ENCODE measurements at regions not wholly inside any gene's neighbourhood (a gene's known extent, or its start where the extent isn't known, plus 50 kb on each side); places are given as distances from the start of the nearest gene placed in this dataset.
A peak's percentile ranks its signal among the peaks of the same experiment; 100 is the strongest.

DNA sequence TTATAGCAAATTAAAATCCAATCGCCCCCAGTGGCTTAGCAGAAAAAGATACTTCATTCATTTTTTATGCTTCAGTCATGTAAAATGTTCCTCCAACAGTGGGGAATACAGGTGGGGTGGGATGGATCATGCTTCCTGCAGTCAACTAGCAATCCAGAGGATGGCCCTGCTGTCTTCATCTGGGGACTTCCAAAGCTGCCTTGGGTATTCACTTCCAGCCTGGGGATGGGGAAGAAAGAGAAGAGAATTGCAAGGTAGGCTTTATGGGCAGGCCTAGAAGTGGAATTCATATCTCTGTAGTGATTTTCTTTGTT is 354.8 kb upstream of the SLCO3A1 start:
- H3K36me3 ChIP-seq, result no peaks in the 10 kb centered on the region
- no peak for TF ChIP-seq CTCF (IDR thresholded peaks at IDR 0.05)
- no peak overlapping the region for H3K4me3 ChIP-seq

GRCh38 chr15:91499774-91500383 is 353.6 kb upstream of the SLCO3A1 start:
- no peaks in the 10 kb centered on the region for H3K4me1 ChIP-seq
- no peak for TF ChIP-seq CTCF (IDR thresholded peaks at IDR 0.05)
- H3K36me3 ChIP-seq, result no peaks in the 10 kb centered on the region
- no peak for DNase-seq (ENCODE audit: low spot score)
- no peaks in the 10 kb centered on the region for H3K27me3 ChIP-seq
- no peak overlapping the region for H3K27ac ChIP-seq
- H3K4me3 ChIP-seq, result no peak overlapping the region
- H3K9me3 ChIP-seq, result no peaks in the 10 kb centered on the region

More for the DNA sequence above, 354.8 kb upstream of the SLCO3A1 start:
- Histone ChIP-seq H3K4me1 (no peaks in the 10 kb centered on the region), H3K9me3 (no peaks in the 10 kb centered on the region), H3K27ac (no peak overlapping the region), H3K27me3 (no peaks in the 10 kb centered on the region)
- no peak for DNase-seq (ENCODE audit: low spot score)

DNA sequence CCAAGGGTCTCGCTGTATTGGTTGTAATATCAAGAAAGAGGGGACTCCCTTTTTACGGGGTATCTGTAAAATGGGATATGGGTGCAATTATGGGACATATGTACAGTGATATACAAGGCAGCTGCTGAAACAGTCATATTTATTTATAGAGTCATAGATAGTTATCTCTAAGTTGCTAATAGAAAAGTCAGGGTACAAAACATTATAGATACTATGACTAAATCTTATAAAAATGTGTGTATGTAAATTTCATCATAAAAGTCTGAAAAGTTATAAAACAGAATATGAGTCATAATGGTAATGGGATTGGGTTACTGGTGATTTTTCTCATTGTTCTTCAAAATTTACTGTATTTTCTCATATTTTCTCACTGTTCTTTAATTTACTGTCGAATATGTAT is 344.9 kb upstream of the SLCO3A1 start:
- no peaks in the 10 kb centered on the region for H3K4me1 ChIP-seq
- H3K27ac ChIP-seq, result no peak overlapping the region
- no peak for DNase-seq (ENCODE audit: low spot score)
- no peaks in the 10 kb centered on the region for H3K27me3 ChIP-seq
- TF ChIP-seq CTCF (IDR thresholded peaks at IDR 0.05), result no peak
- H3K36me3 ChIP-seq, result no peaks in the 10 kb centered on the region
- no peaks in the 10 kb centered on the region for H3K9me3 ChIP-seq
- no peak overlapping the region for H3K4me3 ChIP-seq

DNA sequence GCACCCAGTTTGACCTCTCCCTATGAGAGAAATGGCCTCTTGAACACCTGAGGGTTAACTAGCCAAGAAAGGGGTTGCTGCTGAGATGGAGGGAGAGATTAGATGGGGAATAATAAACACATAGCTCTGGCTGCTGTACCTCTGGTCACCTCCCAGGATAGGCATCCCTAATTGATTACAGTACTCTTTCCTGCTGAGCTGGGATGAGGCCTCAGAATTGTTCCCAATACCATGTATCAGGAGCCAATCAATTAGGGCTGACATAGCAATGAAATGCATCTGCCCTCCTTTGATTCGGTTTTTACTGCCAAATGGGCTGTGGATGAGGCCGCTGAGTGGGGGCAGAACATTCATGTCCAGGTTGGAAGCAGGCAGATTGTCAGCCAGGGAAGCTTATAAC is 339.4 kb upstream of the SLCO3A1 start:
- TF ChIP-seq CTCF (IDR thresholded peaks at IDR 0.05), result no peak
- Histone ChIP-seq H3K36me3 (no peaks in the 10 kb centered on the region), H3K27ac (no peak overlapping the region), H3K4me1 (no peaks in the 10 kb centered on the region), H3K4me3 (no peak overlapping the region), H3K9me3 (no peaks in the 10 kb centered on the region), H3K27me3 (no peaks in the 10 kb centered on the region)
- DNase-seq (ENCODE audit: low spot score), result no peak

GRCh38 chr15:91515188-91515754 is 338.2 kb upstream of the SLCO3A1 start:
- Histone ChIP-seq H3K4me1 (no peaks in the 10 kb centered on the region), H3K4me3 (no peak overlapping the region), H3K27me3 (no peaks in the 10 kb centered on the region), H3K27ac (no peak overlapping the region), H3K36me3 (no peaks in the 10 kb centered on the region), H3K9me3 (no peaks in the 10 kb centered on the region)
- TF ChIP-seq CTCF (IDR thresholded peaks at IDR 0.05), result no peak
- DNase-seq (ENCODE audit: low spot score), result peak; percentile 67

DNA sequence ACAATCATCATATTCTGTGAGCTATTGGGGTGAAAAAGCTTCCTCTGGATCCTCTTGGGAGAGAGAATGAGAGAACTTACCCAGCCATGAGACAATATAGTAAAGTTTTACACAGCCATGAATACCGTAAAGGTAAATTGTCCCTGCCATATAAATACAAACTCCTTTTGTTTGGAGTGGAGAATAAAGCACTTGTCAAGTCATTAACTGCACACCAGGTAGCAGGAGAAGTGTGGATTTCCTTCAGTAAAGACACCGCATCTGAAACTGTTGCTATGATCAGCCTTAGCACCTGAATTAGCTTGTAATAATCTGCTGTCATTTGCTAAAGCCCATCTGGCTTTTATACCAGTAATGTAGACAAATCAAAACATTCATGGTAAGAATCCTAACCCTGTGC is 336.6 kb upstream of the SLCO3A1 start:
- TF ChIP-seq CTCF (IDR thresholded peaks at IDR 0.05), result no peak

More for the DNA sequence above, 336.6 kb upstream of the SLCO3A1 start:
- H3K36me3 ChIP-seq, result no peaks in the 10 kb centered on the region
- H3K27ac ChIP-seq, result no peak overlapping the region
- no peak overlapping the region for H3K4me3 ChIP-seq
- DNase-seq (ENCODE audit: low spot score), result no peak
- H3K27me3 ChIP-seq, result no peaks in the 10 kb centered on the region
- H3K9me3 ChIP-seq, result no peaks in the 10 kb centered on the region
- no peaks in the 10 kb centered on the region for H3K4me1 ChIP-seq
